GM19324 (cell line): ENCODE measurements at regions not wholly inside any gene's neighbourhood (a gene's known extent, or its start where the extent isn't known, plus 50 kb on each side); places are given as distances from the start of the nearest gene placed in this dataset.

Experiments
- ATAC-seq: cut with Tn5 transposase; IDR thresholded peaks from one replicate; pipeline ENCODE4 v1.9.1; 2021; ENCODE audit warnings: mild to moderate bottlenecking, moderate library complexity; ENCODE audit not compliant: unreplicated experiment, low FRiP score

DNA sequence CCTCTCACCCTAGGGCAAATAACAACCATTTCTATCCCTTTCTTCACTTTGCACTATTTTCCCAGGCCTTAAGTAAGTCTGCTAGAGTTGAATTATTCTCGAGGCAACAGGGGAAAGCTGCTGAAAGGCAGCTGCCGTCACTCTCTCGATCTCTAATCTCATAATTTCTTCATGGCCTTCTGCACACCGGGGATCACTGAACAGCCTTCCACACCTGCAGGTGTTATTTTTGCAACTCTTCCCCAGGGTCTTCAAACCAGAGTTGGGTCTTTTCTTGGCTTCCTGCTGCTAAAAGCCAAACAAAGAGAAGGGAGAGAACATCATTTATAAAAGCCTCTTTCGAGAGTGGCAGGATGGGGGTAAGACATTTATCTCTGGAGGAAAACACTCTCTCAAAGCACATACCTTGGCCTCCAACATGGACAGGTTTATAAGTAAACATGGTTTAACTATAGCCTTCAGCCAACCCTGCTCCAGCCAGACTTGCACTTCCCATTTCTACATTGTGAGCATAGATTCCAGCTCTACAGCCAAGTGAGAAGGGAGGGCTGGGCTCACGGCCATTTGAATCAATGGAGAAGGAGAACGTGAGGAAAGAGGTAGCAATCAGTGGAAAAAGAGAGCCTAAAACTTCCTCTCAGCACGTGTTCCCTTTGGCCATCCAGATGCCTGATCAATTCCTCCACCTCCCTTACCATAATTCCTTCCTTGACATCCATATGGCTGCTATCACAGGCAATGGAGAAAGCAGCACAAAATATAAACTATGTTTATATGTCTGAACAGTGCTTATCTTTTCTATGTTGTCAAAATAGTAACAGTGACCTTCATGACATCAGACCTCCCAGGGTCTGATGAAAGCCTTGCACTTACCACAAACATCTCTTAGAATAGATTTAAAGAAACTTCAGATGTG, 464.9 kb downstream of the TLE1 start:
- no peak for ATAC-seq

DNA sequence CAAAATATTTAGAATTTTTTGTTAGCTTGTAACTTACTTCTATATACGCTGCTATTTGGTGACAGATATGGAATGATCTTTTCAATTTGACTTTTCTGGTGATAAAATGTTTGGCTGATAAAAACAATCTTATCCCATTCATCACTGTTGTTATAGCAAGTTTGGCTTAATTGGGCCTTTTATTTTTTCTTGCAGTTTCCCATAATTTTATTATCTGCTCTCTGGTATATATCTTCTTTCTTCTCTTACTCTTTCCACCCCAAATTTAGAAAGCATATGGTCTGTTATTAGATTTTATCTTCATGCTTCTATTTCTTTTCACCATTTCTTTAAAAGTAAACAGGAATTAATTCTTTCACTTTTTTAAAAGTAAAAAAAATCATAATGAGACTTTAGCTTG, 474.4 kb downstream of the TLE1 start:
- ATAC-seq, result no peak

DNA sequence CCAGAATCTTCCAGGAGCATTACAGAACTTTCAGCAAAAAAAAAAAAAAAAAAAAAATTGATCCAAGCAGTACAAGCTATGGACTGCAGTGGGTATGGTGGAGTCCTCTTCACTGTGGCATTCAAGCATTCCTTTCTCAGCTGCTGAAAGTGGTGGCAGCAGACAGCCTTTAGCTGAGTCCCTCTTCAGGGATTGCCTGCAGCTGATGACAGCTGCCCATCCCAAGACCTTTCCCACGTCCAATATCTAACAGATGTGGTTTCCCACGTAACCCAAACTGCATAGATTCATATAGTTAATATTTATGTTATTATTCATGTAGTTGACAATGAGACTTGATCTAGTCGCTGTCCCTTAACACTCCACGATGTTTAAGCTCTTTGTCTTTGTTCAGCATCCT, 475.9 kb downstream of the TLE1 start:
- ATAC-seq, result no peak

DNA sequence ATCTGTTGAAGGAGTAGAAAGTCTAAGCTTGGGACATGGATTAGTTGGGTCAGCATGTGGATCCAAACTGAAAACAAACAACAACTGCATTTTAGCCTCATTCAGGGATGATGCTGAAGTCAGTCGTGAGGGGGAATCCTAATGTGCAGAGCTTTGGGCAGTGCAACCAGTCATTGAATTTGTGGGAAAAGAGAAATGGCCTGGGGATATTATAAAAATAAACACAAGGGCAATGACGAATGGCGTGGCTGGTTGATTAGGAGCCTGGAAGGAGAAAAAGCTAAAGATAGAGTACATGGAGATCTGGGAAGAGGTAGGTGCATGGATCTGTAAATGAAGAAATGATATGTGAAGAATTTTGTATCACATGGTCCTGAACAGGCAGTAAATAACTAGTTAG, 477.6 kb downstream of the TLE1 start:
- no peak for ATAC-seq

DNA sequence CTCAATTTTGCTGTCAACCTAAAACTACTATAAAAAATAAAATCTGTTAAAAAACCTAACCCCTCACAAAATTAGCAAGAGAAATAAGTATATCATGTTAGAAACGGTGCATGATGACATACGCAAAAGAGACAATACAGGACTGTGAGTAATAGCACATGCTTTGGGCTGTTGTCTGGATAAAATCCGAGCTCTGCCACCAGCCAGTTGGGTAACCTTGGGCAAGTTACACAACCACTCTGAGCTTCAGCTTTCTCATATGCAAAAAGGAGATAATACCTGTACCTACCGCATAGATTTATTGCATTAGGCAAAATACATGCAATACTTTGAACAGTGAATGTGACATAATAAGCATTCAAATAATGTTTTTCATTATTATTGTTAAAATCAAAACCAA, 481.7 kb downstream of the TLE1 start:
- no peak for ATAC-seq

DNA sequence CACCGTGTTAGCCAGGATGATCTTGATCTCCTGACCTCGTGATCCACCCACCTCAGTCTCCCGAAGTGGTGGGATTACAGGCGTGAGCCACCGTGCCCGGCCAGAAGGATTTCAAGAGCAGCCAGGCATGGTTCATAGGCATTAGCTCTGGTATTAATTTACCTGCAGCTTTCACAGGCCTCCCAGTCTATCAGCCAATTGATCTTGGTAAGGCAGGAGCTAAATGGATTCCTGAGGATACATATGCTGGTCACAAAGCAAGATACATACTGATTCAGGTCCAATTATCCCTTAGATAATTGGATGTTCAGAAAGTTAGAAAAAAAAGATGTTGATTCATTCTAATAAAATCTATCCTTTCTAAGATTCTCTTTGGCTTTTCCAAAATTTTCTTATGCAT, 487.1 kb downstream of the TLE1 start:
- ATAC-seq, result no peak

DNA sequence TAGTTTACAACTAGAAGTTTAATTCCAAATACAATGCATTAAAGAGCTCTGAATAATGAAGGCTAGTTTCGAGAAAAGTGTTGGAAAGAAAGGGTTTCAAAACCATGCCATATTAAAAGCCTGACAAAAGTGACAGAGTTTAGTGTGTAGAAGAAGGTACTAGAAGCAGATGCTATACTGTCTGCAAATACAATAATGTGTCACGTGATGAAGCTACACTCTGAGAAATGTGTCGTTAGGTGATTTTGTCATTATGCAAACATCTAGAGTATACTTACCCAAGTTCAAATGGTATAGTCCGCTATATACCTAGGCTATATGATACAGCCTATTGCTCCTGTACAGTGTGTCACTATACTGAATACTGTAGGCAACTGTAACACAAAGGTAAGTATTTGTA, 494.1 kb downstream of the TLE1 start:
- ATAC-seq, result no peak

DNA sequence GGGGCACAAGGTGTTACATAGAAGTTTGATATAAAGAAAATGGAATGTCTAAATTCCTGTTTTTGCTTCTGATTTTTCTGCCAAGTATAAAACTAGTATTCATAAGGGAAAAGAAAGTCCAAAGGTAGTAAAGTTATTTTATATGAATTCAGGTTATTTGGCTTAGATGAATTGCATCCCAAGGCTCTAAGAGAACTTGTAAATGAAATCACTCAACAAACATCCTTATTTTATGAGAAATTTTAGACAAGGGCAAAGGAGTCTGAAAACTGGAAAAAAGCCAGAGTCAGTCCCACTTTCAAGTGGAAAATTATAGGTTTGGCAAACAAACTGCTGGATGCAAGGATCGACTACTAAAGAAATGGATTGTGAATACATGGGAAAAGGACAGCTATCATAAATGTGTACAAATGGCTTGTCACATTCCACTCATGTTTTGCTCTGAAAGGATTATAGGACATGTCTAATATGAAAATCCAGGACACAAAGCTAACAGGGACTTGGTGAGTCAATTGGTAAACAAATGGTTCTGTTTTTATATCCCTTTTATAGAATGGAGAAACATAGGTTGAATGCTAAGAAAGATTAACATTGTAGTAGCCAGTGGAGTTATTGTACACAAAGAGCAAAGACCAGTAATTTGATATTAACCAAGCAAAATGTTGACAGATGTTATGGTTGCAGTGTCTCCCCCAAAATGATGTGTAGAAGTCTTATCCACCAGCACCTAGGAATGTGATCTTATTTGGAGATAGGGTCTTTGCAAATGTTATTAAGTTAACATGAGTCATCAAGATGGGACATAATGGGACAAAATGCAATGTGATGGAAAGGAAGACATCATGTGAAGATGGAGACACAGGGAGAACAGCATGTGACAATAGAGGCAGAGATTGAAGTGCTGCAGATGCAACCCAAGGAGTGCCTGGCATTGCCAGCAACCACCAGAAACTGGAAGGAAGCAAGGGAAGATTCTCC, 495.7 kb downstream of the TLE1 start:
- ATAC-seq, result no peak

DNA sequence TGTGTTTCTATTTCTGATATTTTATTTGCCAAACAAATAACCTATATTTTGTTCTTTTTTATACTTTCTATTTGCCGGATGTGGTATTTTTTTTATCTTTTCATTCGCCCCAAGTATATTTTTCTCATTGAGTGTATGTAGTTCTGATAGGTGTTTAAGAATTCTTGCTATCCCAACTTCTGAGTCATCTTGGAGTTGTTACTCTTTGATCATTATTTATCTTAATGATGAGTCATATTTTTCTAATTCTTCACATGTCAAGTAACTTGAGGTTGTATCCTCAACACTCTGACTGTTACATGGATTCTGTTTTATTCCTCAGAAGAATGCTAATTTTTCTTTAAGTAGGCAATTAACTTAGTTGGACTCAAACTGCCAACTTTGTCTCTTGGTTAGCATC, 498.1 kb downstream of the TLE1 start:
- no peak for ATAC-seq

DNA sequence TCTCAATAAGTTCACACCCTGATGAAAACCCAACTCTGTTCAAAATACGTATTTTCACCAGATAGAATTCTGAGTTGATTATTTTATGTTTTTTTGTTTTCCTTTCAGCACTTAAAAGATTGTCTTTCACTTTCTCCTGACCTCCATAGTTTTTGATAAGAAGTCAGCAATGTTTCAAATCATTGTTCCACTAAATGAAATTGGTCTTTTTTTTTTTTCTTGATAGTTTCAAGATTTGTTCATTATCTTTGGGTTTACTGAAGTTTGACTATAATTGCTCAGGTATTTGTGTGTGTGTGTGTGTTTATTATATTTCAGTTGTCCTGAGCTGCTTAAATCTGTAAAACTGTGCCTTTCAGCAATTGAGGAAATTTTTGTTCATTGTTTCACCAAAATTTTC, 498.7 kb downstream of the TLE1 start:
- no peak for ATAC-seq

DNA sequence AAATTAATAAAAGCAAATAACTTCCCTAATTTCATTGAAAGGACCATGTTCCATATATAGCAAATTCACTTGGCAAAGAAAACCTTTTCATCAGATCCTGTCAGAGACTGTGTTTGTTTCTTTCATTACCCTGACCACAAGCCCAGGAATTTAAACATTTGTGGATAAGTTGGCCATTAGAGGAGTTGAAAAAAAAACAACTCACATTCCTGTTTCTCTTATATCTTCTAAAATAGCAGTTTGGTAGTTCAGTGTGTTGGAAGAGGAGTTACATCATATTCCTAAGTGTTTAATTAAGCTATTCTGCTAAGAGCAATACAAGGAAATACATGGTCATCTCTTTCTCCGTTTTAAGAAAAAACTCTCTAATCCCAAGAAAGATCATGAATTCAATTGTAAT, 505.6 kb downstream of the TLE1 start:
- ATAC-seq, result no peak

DNA sequence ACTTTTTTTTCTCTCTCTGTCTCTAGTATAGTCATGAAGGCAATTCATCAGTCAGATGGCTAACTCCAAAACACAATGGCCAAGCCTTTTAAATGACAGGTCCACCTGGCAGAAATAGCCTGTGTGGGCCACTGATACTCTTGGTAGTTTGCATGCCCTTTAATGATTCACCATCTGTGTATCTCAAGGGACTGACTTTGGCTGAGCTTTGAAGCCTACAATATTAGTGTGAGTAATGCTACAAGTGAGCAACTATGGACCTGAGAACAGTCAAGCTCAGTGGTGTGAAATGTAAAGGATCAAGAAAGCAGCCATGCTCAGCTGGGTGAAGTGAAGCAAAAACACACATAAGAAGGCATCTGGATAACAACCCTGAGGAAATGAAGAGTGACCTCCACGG, 506.9 kb downstream of the TLE1 start:
- no peak for ATAC-seq

DNA sequence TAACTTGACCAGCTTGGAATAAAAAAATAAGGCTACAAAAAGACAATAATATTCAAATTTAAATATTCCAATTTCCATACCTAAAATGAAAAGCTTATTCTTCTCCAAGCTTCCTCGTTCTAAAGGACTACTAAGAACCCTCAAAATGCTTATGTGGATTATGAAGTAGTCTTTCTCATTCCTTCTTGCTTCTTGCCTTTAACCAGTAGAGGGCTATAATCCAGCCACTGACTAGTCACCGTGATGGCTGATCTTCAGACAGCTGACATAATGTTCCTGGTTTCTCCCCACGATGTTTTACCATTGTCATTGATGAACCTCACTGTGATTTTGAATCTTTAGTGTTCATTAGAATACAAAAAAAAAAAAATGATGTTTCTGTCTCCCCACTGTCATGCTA, 515.3 kb downstream of the TLE1 start:
- ATAC-seq, result no peak

DNA sequence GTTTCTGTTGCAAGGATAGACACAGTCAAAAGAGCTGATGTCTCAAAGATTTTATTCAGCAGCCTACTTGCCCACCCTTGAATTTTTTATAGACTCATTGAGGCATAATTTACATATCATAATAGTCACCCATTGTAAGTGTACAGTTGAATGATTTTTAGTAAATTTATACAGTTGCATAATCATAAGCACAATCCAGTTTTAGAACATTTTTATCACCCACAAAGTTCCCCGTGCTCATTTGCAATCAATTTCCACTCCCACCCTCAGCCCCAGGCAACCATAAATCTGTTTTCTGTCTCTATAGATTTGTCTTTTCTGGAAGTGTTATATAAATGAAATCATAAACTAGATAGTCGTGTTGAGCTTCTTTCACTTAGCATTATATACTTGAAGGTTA, 517.7 kb downstream of the TLE1 start:
- ATAC-seq, result no peak

DNA sequence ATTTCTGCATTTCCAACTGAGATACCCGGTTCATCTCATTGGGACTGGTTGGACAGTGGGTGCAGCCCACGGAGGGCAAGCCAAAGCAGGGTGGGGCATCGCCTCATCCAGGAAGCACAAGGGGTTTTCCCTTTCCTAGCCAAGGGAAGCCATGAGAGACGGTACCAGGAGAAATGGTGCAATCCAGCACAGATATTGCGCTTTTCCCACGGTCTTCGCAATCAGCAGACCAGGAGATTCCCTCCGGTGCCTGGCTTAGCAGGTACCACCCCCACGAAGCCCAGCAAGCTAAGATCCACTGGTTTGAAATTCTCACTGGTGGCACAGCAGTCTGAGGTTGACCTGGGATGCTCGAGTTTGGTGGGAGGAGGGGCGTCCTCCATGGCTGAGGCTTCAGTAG, 527.0 kb downstream of the TLE1 start:
- ATAC-seq, result no peak

DNA sequence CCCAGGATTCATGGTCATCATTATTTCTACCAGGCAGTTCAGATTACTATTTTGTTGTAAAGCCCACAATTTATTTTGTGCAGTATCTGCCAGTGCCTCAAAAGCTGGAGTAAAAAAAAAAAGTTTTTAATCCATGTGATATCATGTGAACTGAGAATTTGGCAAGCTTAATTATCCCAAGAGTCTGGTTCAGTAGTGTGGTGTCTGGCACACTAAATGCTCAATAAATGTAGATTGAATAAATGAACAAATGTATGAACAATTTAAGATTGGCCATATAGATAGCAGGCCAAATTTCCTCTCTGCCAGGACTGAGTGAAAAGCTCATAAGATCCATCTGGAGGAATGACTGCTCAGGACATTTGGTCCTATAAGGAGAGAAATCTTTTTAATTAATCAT, 533.0 kb downstream of the TLE1 start:
- ATAC-seq, result no peak

DNA sequence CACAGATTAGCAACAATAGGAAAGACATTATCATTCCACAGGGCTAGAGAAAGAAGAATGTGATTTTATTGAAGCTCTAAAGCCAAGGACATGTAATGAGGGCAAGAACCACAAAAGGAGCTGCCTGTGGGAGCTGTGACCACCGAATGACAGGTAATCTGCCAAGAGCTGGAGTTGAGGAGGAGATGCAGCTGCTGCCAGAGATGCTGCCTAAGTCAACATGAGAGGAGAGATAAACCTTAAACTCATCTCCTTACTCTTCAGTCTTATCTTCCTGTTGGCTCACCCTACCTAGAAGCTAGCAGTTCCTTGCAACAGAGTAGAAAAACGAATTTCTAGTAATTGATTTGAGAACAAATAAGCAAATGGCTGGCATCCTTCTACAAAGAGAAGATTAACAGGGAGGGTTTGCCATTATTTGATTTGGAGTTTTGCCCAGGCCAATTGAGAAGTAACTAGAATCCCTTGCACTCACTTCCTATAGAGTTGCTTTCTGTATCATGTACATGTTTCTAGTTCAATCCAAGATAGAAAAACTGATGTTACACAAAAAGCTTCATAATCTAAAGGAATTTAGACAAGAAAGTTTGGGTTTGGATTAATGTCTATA, 539.2 kb downstream of the TLE1 start:
- no peak for ATAC-seq

DNA sequence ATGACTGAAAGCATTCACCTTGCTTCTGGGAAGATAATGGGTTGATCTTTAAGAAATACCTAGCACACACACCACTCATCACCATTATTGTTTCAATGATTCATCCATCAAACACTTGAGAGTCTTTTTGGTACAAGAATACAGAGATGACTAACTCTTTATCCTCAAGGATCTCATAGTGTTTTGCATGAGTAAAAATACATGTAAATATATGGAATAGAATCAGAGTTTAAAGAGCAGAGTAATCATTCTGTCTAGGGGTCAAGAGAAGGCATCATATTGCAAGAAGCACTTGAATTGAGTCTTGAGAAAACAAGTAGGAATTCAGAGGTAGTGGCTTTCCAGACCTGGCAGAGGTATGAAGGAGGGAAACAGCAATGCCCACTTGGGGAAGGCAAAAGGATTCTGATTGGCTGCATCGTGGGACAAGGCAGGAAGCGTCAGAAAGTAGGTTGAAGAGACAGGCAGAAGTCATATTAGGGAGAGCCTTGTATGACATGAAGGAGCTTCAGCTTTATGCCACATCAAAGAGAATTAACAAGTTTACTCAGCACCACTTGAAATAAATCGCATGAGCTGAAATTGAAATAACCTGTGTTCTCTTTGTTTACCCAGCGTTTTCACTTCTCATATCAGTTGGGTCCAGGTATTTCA, 542.5 kb downstream of the TLE1 start:
- ATAC-seq, result no peak

DNA sequence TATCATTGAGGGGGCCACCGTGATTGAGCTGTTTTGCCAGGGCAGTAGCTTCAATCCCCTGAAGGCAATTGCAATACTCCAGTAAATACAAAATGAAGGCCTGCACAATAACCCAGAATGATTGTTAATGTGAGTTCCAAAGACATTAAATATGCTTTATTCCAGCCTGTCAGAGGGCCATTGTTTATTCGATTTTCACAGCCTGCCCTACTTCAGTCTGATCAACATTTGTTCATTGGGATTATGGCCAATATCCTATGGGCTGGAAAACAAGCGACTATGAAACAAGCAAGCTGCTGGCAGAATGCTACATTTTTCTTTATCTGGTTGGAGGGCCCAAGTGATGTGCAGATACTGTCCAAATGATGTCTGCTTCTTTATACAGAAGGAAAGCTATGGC, 543.1 kb downstream of the TLE1 start:
- ATAC-seq, result no peak

DNA sequence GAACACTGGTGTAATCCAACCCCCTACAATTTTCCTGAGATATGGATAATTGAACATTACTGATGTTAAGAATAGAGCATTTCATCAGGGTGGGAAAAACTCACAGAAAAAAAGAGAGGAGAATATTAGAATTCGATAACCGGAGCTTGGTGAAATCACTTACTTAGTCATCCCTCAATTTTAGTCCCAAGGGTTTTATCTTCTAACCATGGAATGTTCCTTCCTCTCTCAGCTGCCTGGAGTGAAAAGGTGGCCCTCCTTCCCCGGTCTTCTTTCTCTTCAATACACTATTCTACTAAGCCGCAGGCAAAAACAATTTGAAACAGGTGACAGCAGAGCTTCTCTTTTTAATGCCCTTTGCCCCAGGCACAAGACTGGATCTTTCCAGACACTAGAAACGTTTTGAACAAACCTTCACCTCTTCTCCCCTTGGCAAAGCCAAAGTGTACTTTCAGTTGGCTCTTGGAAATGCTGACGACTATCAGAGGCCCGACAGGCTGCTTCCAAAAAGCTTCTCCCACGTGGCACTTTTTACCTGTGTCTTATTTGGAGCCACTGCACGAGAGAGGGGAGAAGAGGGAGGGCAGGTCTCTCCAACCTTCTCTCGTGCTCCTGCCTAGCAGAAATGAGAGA, 543.9 kb downstream of the TLE1 start:
- no peak for ATAC-seq
